GM13976 (cell line): ENCODE measurements at regions not wholly inside any gene's neighbourhood (a gene's known extent, or its start where the extent isn't known, plus 50 kb on each side); places are given as distances from the start of the nearest gene placed in this dataset.

Experiments
- DNase-seq: peaks from one replicate; pipeline ENCODE4 v3.0.0; 2012; ENCODE audit warnings: low spot score
- in situ Hi-C: fragments of 300-500 bp; cut with MboI; formaldehyde crosslinking; loops from one replicate; pipeline ENCODE4 v1.12.0; 2022; ENCODE audit warnings: low sequenced_read_pairs, mixed read lengths, inconsistent platforms; ENCODE audit not compliant: unreplicated experiment
- TF ChIP-seq, protein P1 (sequence below): IDR thresholded peaks from 2 replicates; pipeline ENCODE4 v1.5.1; 2012; ENCODE audit warnings: borderline replicate concordance, mild to moderate bottlenecking; ENCODE audit not compliant: insufficient read depth; ENCODE audit errors: extremely low read depth, missing control alignments, control extremely low read depth

DNA sequence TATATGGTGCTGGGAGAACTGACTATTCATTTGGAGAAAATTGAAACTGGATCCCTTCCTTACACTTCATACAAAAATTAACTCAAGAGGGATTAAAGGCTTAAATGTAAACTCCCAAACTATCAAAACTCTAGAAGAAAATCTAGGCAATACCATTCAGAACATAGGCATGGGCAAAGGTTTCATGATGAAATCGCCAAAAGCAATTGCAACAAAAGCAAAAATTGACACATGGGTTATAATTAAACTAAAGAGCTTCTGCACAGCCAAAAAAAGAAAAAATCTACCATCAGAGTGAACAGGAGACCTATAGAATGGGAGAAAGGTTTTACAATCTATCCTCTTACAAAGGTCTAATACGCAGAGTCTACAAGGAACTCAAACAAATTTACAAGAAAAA is 851.3 kb upstream of the MAN1A1 start:
- in situ Hi-C loops: no loop called here
- TF ChIP-seq, protein P1, sequence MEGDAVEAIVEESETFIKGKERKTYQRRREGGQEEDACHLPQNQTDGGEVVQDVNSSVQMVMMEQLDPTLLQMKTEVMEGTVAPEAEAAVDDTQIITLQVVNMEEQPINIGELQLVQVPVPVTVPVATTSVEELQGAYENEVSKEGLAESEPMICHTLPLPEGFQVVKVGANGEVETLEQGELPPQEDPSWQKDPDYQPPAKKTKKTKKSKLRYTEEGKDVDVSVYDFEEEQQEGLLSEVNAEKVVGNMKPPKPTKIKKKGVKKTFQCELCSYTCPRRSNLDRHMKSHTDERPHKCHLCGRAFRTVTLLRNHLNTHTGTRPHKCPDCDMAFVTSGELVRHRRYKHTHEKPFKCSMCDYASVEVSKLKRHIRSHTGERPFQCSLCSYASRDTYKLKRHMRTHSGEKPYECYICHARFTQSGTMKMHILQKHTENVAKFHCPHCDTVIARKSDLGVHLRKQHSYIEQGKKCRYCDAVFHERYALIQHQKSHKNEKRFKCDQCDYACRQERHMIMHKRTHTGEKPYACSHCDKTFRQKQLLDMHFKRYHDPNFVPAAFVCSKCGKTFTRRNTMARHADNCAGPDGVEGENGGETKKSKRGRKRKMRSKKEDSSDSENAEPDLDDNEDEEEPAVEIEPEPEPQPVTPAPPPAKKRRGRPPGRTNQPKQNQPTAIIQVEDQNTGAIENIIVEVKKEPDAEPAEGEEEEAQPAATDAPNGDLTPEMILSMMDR: no peak
- DNase-seq: no peak

DNA sequence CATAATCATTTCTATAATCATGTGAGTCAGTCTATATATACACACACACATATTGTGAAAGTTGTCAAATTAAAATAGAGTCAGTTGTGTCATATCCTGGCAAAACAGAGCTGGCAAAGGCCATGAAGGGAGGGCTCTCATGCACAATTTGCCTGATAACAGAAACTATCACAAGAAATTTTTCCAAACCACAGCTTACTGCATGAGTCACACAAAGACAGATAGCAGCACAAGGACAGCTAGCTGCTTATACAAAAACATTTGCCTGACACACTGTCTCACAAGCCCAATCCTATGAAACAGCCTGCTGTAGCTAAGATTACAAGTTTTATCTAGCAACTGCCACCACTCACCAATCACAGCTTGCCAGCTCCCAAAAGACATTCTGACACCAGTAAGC is 848.5 kb upstream of the MAN1A1 start:
- TF ChIP-seq, protein P1: no peak
- DNase-seq: no peak
- in situ Hi-C loops: no loop called here

DNA sequence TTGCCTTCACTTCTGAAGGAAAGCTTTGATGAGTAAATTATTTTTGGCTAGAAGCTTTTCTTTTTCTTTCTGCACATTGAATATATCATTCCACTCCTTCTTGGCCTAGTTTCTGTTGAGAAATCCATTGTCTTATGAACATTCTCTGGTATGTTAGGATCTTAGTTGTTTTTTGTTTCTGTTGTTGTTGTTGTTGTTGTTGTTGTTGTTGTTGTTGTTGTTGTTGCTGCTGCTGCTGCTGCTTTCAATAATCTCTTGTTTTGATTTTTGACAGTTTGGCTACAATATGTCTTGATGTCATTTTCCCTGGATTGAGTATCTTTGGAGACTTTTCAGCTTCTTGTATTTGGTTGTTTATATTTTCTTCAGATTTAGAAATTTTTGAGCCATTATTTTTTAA is 836.5 kb upstream of the MAN1A1 start:
- in situ Hi-C loops: no loop called here
- TF ChIP-seq, protein P1: no peak
- DNase-seq: no peak

DNA sequence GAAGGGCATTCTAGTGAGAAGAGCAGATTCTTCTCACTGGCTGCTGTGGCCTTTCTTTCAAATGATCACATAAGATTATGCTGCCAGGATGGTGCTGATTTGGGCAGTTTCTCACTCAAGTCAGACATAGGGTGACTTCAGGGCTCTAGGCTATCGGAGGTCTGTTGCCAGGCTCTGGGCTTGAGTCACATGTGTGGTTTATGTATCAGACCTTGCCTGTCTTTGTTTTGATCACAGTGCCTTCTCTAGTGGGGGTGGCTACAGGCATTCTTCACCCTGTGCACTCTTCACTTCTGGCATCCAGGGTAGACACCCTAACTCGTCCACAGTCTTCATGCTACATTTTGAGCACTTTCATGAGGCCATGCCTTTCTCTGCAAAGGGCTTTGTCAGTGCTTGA is 823.7 kb upstream of the MAN1A1 start:
- no peak for DNase-seq
- TF ChIP-seq, protein P1: no peak
- in situ Hi-C loops: no loop called here

DNA sequence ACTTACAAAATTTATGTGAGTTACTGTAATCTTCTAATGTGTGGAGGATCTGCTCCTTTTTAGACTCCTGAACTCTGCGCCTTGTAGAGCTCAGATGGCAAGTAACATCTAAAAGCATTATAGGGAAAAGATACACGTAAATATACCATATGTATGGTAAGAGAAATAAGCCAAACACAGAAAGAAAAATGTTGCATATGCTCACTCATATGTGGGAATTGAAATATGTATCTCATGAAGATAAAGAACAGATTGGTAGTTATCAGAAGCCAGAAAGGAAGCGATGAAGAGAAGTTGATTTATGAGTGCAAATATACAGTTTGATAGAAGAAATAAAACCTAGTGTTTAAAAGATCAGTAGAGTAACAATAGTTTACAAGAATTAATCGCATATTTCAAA is 815.0 kb upstream of the MAN1A1 start:
- in situ Hi-C loops: no loop called here
- no peak for DNase-seq
- TF ChIP-seq, protein P1: no peak

DNA sequence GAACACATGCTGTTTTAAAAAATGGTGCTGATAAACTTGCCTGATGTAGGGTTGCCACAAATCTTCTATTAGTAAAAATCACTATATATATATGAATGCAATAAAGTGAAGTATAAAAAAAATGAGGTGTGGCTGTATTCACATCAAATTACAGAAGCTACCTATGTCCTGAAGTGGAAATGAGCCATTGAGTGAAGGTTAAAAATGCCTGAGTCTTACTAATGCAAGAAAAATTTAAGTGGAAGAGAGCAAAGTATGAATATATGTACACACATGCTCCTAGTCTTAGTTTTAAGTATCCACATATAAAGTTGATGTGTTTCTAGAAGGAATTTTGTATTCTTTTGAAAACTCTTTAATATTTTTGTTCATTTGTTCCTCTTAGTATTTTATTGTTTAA is 808.3 kb upstream of the MAN1A1 start:
- TF ChIP-seq, protein P1: no peak
- no peak for DNase-seq
- in situ Hi-C loops: no loop called here
